ENCODE measurements at regions not wholly inside any gene's neighbourhood (a gene's known extent, or its start where the extent isn't known, plus 50 kb on each side); places are given as distances from the start of the nearest gene placed in this dataset.
A peak's percentile ranks its signal among the peaks of the same experiment; 100 is the strongest.

- DNase-seq (ENCODE audit: low read depth, low spot score): no peak
- H3K27ac ChIP-seq: no peak overlapping the region
These were observed 133.8 kb downstream of the TMEM38B start for GRCh38 chr9:105828171-105828570.

GRCh38 chr9:105828596-105829213, 134.4 kb downstream of the TMEM38B start:
- no peak overlapping the region for H3K27ac ChIP-seq

GRCh38 chr9:105830461-105830860, 136.1 kb downstream of the TMEM38B start:
- H3K27ac ChIP-seq: no peak overlapping the region
- DNase-seq (ENCODE audit: low read depth, low spot score): no peak

More at GRCh38 chr9:105828596-105829213, 134.4 kb downstream of the TMEM38B start:
- DNase-seq (ENCODE audit: low read depth, low spot score): peak; percentile 64

GRCh38 chr9:105832096-105832710, 137.9 kb downstream of the TMEM38B start:
- no peak overlapping the region for H3K27ac ChIP-seq
- DNase-seq (ENCODE audit: low read depth, low spot score): no peak

GRCh38 chr9:105833271-105833975, 139.1 kb downstream of the TMEM38B start:
- H3K27ac ChIP-seq: no peak overlapping the region
- DNase-seq (ENCODE audit: low read depth, low spot score): no peak

- no peak for DNase-seq (ENCODE audit: low read depth, low spot score)
- H3K27ac ChIP-seq: no peak overlapping the region
These were observed 140.1 kb downstream of the TMEM38B start for GRCh38 chr9:105834404-105834803.

GRCh38 chr9:105835721-105836120, 141.4 kb downstream of the TMEM38B start:
- no peak overlapping the region for H3K27ac ChIP-seq
- DNase-seq (ENCODE audit: low read depth, low spot score): no peak

GRCh38 chr9:105836936-105837660, 142.8 kb downstream of the TMEM38B start:
- no peak overlapping the region for H3K27ac ChIP-seq
- DNase-seq (ENCODE audit: low read depth, low spot score): no peak

GRCh38 chr9:105841562-105841961, 147.2 kb downstream of the TMEM38B start:
- H3K27ac ChIP-seq: no peak overlapping the region

GRCh38 chr9:105842023-105842644, 147.8 kb downstream of the TMEM38B start:
- DNase-seq (ENCODE audit: low read depth, low spot score): no peak

More at GRCh38 chr9:105841562-105841961, 147.2 kb downstream of the TMEM38B start:
- DNase-seq (ENCODE audit: low read depth, low spot score): no peak

GRCh38 chr9:105846825-105847224, 152.5 kb downstream of the TMEM38B start:
- DNase-seq (ENCODE audit: low read depth, low spot score): no peak
- no peak overlapping the region for H3K27ac ChIP-seq

More at GRCh38 chr9:105842023-105842644, 147.8 kb downstream of the TMEM38B start:
- no peak overlapping the region for H3K27ac ChIP-seq

- DNase-seq (ENCODE audit: low read depth, low spot score): no peak
- no peak overlapping the region for H3K27ac ChIP-seq
These were observed 156.6 kb downstream of the TMEM38B start for GRCh38 chr9:105850852-105851500.

GRCh38 chr9:105854026-105854782, 159.9 kb downstream of the TMEM38B start:
- no peak overlapping the region for H3K27ac ChIP-seq
- no peak for DNase-seq (ENCODE audit: low read depth, low spot score)

GRCh38 chr9:105854783-105855724, 160.7 kb downstream of the TMEM38B start:
- H3K27ac ChIP-seq: no peak overlapping the region
- no peak for DNase-seq (ENCODE audit: low read depth, low spot score)

- H3K27ac ChIP-seq: no peak overlapping the region
- DNase-seq (ENCODE audit: low read depth, low spot score): no peak
These were observed 161.6 kb downstream of the TMEM38B start for GRCh38 chr9:105855987-105856386.

GRCh38 chr9:105858006-105858690, 163.8 kb downstream of the TMEM38B start:
- H3K27ac ChIP-seq: no peak overlapping the region
- DNase-seq (ENCODE audit: low read depth, low spot score): no peak

- no peak for DNase-seq (ENCODE audit: low read depth, low spot score)
These were observed 164.5 kb downstream of the TMEM38B start for GRCh38 chr9:105858877-105859276.

More at GRCh38 chr9:105858877-105859276, 164.5 kb downstream of the TMEM38B start:
- H3K27ac ChIP-seq: no peak overlapping the region

Measured in epithelial cell of prostate (primary cell).